Uterus (tissue), 2 donors: ENCODE measurements at regions not wholly inside any gene's neighbourhood (a gene's known extent, or its start where the extent isn't known, plus 50 kb on each side); places are given as distances from the start of the nearest gene placed in this dataset.

Source experiments
- POLR2A ChIP-seq, 2 donors: fragments of 450-650 bp; IDR thresholded peaks; one replicate each; pipeline ENCODE4 v1.6.1; 2016; ENCODE audit warnings: antibody characterized with exemption in 2 of 2, mild to moderate bottlenecking in 1 of 2, moderate library complexity in 1 of 2
- TF ChIP-seq, protein P1 (sequence below), 4 experiments: fragments of 200-600 bp in 2 of 4; fragments of 450-650 bp in 2 of 4; sonication (generic) in 2 of 4; IDR thresholded peaks; one replicate each; pipeline ENCODE4 v1.5.1; 2016 to 2019; ENCODE audit warnings: antibody characterized with exemption in 4 of 4, mild to moderate bottlenecking in 2 of 4, moderate library complexity in 1 of 4

- TF ChIP-seq, protein P1, sequence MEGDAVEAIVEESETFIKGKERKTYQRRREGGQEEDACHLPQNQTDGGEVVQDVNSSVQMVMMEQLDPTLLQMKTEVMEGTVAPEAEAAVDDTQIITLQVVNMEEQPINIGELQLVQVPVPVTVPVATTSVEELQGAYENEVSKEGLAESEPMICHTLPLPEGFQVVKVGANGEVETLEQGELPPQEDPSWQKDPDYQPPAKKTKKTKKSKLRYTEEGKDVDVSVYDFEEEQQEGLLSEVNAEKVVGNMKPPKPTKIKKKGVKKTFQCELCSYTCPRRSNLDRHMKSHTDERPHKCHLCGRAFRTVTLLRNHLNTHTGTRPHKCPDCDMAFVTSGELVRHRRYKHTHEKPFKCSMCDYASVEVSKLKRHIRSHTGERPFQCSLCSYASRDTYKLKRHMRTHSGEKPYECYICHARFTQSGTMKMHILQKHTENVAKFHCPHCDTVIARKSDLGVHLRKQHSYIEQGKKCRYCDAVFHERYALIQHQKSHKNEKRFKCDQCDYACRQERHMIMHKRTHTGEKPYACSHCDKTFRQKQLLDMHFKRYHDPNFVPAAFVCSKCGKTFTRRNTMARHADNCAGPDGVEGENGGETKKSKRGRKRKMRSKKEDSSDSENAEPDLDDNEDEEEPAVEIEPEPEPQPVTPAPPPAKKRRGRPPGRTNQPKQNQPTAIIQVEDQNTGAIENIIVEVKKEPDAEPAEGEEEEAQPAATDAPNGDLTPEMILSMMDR (IDR thresholded peaks at IDR 0.05), result no peak
- TF ChIP-seq POLR2A (IDR thresholded peaks at IDR 0.05), result no peak
Observed at GRCh38 chr5:116672203-116672602, 97.6 kb upstream of the SEMA6A start.
